ENCODE measurements at regions not wholly inside any gene's neighbourhood (a gene's known extent, or its start where the extent isn't known, plus 50 kb on each side); places are given as distances from the start of the nearest gene placed in this dataset.

GRCh38 chr15:39369768-39370167 is 211.1 kb upstream of the THBS1 start:
- no peak for TF ChIP-seq EZH2 (IDR thresholded peaks at IDR 0.05; ENCODE audit: borderline replicate concordance, low read depth, low read length, severe bottlenecking)
- TF ChIP-seq CTCF (IDR thresholded peaks at IDR 0.05; ENCODE audit: extremely low read depth in 1 of 2, insufficient read depth in 1 of 2, low read depth in 1 of 2, low read length in 2 of 2), result no peak
- TF ChIP-seq POLR2AphosphoS5 (IDR thresholded peaks at IDR 0.05; ENCODE audit: insufficient read depth, low read depth, low read length), result no peak
- no peak for TF ChIP-seq MAX (IDR thresholded peaks at IDR 0.05; ENCODE audit: insufficient read depth, insufficient read length)
- TF ChIP-seq POLR2A (IDR thresholded peaks at IDR 0.05; ENCODE audit: low read depth, low read length), result no peak
- TF ChIP-seq FOS (IDR thresholded peaks at IDR 0.05; ENCODE audit: borderline replicate concordance, insufficient read depth, low read length), result no peak
- no peak for TF ChIP-seq JUN (IDR thresholded peaks at IDR 0.05; ENCODE audit: borderline replicate concordance, insufficient read depth, insufficient read length, low read depth)
- no peak for TF ChIP-seq MYC (IDR thresholded peaks at IDR 0.05; ENCODE audit: low read depth, low read length)

Measured in endothelial cell of umbilical vein (primary cell).